GM21529 (cell line): ENCODE measurements at regions not wholly inside any gene's neighbourhood (a gene's known extent, or its start where the extent isn't known, plus 50 kb on each side); places are given as distances from the start of the nearest gene placed in this dataset.
A peak's percentile ranks its signal among the peaks of the same experiment; 100 is the strongest.

Experiments used
- ATAC-seq: cut with Tn5 transposase; IDR thresholded peaks from one replicate; pipeline ENCODE4 v1.9.1; 2021; ENCODE audit not compliant: unreplicated experiment

GRCh38 chr7:106486331-106486730, 174.6 kb downstream of the CCDC71L start:
- ATAC-seq = no peak

DNA sequence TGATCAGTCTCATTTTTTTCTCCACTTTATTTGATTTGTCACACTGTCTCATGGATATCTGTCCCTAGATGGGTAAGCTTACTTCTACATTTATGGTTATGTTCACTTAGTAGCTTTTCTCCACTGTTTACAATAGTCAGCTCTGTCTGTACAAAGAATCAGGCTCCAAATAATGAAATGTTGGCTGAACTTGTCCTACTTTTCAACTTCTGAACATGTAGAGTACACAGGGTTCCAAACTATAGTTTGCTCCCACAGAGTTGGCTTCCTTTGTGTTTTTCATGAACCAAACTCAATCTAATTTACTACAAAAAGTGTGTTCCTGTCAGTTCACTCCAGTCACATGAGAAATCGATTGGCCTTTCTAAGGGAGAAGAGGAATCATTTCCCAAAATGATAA, 175.0 kb downstream of the CCDC71L start:
- ATAC-seq = no peak

GRCh38 chr7:106485031-106485551, 175.9 kb downstream of the CCDC71L start:
- peak; percentile 43 for ATAC-seq

DNA sequence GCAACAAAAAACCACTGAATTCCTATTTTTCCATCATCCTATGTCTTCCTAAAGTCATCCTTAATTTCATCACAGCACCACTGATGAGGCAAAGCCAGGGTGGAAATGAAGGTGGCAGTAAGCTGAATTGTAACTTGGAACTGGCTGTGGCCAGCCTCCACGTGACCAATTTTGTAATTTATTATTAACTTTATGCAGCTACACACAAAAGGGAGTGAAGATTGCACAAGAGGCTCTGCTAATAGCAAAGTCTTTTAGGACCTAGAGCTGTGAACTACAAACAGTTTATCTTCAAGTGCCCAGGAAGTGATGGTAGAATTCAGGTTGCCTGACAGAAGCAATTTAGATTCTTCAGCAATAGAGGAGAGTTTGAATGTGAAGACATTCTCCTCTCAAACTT, 176.4 kb downstream of the CCDC71L start:
- ATAC-seq = no peak

DNA sequence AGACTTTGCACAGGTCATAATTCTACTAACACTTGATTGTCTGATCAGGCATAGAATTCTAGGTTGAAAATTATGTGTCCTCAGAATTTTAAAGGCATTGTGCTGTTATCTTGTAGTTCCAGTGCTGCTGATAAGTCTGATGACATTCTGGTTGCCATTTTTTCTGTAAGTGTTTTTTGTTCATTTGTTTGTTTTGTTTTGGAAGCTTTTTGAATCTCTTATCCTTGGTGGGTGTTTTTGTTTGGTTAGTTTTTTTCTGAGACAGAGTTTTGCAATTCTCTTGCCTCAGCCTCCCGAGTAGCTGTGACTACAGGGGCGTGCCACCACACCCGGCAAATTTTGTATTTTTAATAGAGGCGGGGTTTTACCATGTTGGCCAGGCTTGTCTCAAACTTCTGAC, 178.9 kb downstream of the CCDC71L start:
- no peak for ATAC-seq

- ATAC-seq = no peak
Observed at GRCh38 chr7:106480616-106481031, 180.3 kb downstream of the CCDC71L start.

GRCh38 chr7:106480161-106480579, 180.8 kb downstream of the CCDC71L start:
- ATAC-seq = peak; percentile 78

DNA sequence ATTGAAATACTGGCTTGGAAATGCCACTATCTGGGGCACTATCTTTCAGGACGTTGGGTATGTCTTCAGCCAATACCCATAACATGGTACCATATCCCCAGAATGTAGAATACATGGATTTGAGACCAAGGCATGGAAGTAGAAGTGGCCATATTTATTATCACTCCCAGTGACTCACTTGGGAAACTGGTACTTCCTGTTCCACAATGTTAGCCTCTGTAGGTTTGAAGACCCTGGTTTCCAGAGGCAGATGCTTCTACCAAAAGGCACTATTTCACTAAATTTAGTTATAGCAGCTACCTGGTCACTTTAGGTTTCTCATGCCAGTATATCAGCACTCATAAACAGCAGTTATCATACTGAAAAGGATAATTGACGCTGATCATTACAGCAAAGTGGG, 184.2 kb downstream of the CCDC71L start:
- no peak for ATAC-seq

DNA sequence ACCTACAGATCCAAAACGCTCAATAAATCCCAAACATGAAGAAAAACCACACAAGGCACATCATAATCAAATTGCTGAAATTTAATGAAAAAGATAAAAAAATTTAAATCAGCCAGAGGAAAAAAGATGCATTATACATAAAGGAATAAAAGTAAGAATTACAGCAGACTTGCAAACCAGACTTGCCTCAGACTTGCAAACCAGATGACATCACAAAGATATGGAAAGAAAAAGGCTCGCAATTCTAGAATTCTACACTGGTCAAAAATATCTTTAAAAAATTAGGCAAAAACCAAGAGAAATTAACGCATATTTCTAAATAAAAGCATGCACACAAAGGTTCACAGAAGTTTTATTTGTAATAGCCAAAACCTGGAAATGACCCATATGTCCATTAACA, 188.0 kb upstream of the NAMPT start:
- ATAC-seq = no peak

GRCh38 chr7:106471686-106472440, 187.1 kb upstream of the NAMPT start:
- ATAC-seq = no peak

GRCh38 chr7:106471021-106471420, 186.2 kb upstream of the NAMPT start:
- no peak for ATAC-seq

DNA sequence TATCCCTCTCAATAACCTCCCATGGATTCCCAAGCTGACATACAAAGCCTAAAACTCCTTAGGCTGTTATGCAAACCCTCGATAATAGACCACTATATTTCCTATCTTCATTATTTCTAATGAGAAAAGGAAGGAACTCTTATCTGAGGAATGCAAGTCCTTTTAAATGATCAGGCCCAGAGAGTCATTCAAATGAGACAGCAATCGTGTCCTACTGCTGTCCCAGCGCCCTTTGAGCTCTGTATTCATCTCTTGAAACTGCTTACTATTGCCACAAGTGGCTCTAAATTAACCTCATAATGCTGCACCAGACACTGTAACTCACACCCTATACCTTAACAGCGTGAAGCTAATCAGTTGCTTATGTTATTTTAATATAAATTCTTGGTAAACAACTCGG, 182.1 kb upstream of the NAMPT start:
- ATAC-seq = no peak

GRCh38 chr7:106465704-106466468, 181.1 kb upstream of the NAMPT start:
- no peak for ATAC-seq

DNA sequence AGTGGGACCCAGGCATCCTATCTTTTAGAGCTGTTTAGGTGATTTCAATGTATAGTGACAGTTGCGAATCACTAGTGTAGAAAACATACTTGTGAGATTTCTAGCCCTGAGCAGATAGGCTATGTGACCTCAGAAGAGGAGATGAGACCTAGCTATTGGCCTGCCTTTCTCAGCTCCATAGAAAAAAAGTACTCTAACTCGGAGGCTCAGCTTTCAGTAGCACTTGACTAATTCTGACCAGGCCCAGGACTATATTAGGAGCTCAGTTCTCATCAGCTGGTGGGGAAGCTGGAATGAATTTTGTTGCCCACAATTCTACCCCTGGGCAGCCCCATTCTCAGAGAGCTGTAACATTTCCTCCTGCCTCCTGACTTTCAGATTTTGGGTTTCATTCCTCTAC, 179.9 kb upstream of the NAMPT start:
- peak; percentile 45 for ATAC-seq

GRCh38 chr7:106463851-106464611, 179.2 kb upstream of the NAMPT start:
- peak; percentile 35 for ATAC-seq

- no peak for ATAC-seq
Observed at GRCh38 chr7:106462914-106463482, 178.2 kb upstream of the NAMPT start.

DNA sequence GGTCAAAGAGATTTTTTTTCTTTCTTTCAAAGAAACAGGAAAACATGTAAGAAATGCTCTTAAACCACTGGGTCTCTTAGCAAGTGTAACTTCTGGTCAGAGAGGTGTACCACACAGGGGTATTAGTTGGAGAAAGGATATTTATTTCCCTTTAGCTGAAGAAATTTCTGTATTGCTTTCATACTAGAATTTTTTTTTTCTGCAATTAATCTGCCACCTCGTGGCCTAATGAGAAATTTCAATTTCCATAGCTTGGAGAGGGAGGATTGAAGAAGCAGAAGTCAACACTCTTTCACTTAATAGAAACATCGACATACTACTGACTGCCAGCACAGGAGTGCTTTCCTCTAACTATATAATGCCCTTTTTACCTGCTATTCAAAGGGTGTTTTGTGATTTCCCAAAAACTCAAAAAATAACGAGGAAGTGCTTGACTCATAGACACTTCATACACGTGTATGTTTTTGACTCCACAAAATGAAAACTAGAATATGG, 177.6 kb upstream of the NAMPT start:
- ATAC-seq = no peak

DNA sequence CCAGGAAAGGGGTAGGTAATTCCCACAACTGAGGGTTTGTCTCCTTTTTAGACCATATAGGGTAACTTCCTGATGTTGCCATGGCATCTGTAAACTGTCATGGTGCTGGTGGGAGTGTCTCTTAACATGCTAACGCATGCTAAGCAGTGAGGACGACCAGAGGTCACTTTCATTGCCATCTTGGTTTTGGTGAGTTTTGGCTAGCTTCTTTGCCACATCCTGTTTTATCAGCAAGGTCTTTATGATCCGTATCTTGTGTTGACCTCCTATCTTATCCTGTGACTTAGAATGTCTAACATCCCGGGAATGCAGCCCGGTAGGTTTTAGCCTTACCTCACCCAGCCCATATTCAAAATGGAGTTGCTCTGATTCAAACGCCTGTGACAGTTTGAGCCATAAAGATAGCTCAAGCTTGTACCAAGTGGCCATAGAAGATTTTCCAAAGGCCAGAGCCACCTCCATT, 176.0 kb upstream of the NAMPT start:
- no peak for ATAC-seq

- no peak for ATAC-seq
Observed at GRCh38 chr7:106459397-106460072, 174.8 kb upstream of the NAMPT start.

DNA sequence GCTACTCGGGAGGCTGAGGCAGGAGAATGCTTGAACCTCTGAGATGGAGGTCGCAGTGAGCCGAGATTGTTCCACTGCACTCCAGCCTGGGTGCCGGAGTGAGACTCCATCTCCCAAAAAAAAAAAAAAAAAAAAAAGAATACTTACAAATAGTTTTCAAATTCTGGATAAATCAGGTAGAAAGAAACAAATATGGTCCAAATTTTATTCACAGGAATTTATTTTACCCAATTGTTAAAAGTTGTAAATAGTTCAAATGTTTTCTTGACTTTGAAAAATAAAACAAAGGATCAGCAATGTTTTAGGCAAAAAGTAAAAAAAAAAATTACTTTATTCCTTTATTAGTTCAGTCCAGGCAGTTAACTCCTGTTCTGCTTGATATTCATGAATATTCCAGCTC, 172.9 kb upstream of the NAMPT start:
- no peak for ATAC-seq
